ENCODE measurements at regions not wholly inside any gene's neighbourhood (a gene's known extent, or its start where the extent isn't known, plus 50 kb on each side); places are given as distances from the start of the nearest gene placed in this dataset.
A peak's percentile ranks its signal among the peaks of the same experiment; 100 is the strongest.

DNA sequence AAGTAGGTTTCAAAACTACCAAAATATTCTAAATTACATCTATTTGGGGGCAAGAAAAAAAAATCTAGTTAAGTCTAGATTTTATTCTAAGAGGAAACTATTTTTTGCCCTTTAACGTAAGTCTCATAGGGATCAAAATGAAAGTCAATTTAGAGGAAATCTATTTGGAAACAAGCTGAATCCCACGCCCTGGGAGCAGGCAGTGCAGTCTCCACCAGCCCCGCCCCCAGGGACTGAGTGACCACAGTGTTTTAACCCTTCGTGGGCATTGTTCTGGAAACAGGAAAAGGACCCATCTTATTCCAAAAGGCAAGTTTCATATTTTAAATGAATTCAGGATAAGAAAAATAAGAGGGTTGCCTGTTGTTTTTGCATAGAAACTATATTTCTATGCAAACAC, 209.7 kb downstream of the SPRY2 start:
- Mint-ChIP-seq H3K4me3 (no peak overlapping the region), H3K27ac (no peak overlapping the region), H3K9me3 (no peaks in the 10 kb centered on the region), H3K27me3 (ENCODE audit: insufficient read depth, low read depth, poor library complexity) (peaks cover 11% of the 10 kb centered on the region), H3K36me3 (ENCODE audit: low read depth) (no peaks in the 10 kb centered on the region), H3K4me1 (peaks cover 49% of the 10 kb centered on the region)
- Histone ChIP-seq H3K4me3 (no peak overlapping the region), H3K4me2 (peak overlapping the region; percentile 57), H2AFZ (peak overlapping the region; percentile 39), H3K27ac (ENCODE audit: low read depth) (no peak overlapping the region), H3K79me2 (replicated peaks; ENCODE audit: insufficient read depth) (no peaks in the 10 kb centered on the region), H3K27me3 (ENCODE audit: insufficient read depth) (no peaks in the 10 kb centered on the region), H4K20me1 (replicated peaks; ENCODE audit: insufficient read depth) (no peaks in the 10 kb centered on the region), H3K36me3 (ENCODE audit: insufficient read depth) (no peaks in the 10 kb centered on the region), H3K4me1 (ENCODE audit: insufficient read depth) (peaks cover 41% of the 10 kb centered on the region), H3K9me2 (ENCODE audit: insufficient read depth) (no peaks in the 10 kb centered on the region), H3F3A (replicated peaks; ENCODE audit: low read depth) (no peaks in the 10 kb centered on the region)
- TF ChIP-seq, protein P1, sequence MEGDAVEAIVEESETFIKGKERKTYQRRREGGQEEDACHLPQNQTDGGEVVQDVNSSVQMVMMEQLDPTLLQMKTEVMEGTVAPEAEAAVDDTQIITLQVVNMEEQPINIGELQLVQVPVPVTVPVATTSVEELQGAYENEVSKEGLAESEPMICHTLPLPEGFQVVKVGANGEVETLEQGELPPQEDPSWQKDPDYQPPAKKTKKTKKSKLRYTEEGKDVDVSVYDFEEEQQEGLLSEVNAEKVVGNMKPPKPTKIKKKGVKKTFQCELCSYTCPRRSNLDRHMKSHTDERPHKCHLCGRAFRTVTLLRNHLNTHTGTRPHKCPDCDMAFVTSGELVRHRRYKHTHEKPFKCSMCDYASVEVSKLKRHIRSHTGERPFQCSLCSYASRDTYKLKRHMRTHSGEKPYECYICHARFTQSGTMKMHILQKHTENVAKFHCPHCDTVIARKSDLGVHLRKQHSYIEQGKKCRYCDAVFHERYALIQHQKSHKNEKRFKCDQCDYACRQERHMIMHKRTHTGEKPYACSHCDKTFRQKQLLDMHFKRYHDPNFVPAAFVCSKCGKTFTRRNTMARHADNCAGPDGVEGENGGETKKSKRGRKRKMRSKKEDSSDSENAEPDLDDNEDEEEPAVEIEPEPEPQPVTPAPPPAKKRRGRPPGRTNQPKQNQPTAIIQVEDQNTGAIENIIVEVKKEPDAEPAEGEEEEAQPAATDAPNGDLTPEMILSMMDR (conservative IDR thresholded peaks at IDR 0.05; ENCODE audit: low read depth in 2 of 2): no peak
- no peak for TF ChIP-seq POLR2AphosphoS5 (IDR thresholded peaks at IDR 0.05; ENCODE audit: low read depth)
- no peak for TF ChIP-seq NANOG (IDR thresholded peaks at IDR 0.05; ENCODE audit: borderline replicate concordance)
- no peak for TF ChIP-seq EZH2 (IDR thresholded peaks at IDR 0.05; ENCODE audit: low read depth, unreplicated experiment)
- no peak for TF ChIP-seq ZNF114 (CRISPR knock-in tag; IDR thresholded peaks at IDR 0.05)
- no peak for TF ChIP-seq EZH2phosphoT487 (IDR thresholded peaks at IDR 0.05; ENCODE audit: unreplicated experiment)
- TF ChIP-seq STAT1 (IDR thresholded peaks at IDR 0.05; ENCODE audit: unreplicated experiment): no peak
- TF ChIP-seq, protein P2, sequence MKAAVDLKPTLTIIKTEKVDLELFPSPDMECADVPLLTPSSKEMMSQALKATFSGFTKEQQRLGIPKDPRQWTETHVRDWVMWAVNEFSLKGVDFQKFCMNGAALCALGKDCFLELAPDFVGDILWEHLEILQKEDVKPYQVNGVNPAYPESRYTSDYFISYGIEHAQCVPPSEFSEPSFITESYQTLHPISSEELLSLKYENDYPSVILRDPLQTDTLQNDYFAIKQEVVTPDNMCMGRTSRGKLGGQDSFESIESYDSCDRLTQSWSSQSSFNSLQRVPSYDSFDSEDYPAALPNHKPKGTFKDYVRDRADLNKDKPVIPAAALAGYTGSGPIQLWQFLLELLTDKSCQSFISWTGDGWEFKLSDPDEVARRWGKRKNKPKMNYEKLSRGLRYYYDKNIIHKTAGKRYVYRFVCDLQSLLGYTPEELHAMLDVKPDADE (IDR thresholded peaks at IDR 0.05): no peak
- TF ChIP-seq CREB1 (CRISPR knock-in tag; IDR thresholded peaks at IDR 0.05; ENCODE audit: low read depth): no peak
- no peak for TF ChIP-seq ZNF331 (CRISPR knock-in tag; IDR thresholded peaks at IDR 0.05; ENCODE audit: low read depth)
- TF ChIP-seq, protein P3, sequence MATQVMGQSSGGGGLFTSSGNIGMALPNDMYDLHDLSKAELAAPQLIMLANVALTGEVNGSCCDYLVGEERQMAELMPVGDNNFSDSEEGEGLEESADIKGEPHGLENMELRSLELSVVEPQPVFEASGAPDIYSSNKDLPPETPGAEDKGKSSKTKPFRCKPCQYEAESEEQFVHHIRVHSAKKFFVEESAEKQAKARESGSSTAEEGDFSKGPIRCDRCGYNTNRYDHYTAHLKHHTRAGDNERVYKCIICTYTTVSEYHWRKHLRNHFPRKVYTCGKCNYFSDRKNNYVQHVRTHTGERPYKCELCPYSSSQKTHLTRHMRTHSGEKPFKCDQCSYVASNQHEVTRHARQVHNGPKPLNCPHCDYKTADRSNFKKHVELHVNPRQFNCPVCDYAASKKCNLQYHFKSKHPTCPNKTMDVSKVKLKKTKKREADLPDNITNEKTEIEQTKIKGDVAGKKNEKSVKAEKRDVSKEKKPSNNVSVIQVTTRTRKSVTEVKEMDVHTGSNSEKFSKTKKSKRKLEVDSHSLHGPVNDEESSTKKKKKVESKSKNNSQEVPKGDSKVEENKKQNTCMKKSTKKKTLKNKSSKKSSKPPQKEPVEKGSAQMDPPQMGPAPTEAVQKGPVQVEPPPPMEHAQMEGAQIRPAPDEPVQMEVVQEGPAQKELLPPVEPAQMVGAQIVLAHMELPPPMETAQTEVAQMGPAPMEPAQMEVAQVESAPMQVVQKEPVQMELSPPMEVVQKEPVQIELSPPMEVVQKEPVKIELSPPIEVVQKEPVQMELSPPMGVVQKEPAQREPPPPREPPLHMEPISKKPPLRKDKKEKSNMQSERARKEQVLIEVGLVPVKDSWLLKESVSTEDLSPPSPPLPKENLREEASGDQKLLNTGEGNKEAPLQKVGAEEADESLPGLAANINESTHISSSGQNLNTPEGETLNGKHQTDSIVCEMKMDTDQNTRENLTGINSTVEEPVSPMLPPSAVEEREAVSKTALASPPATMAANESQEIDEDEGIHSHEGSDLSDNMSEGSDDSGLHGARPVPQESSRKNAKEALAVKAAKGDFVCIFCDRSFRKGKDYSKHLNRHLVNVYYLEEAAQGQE (IDR thresholded peaks at IDR 0.05; ENCODE audit: unreplicated experiment): no peak
- TF ChIP-seq, protein P4, sequence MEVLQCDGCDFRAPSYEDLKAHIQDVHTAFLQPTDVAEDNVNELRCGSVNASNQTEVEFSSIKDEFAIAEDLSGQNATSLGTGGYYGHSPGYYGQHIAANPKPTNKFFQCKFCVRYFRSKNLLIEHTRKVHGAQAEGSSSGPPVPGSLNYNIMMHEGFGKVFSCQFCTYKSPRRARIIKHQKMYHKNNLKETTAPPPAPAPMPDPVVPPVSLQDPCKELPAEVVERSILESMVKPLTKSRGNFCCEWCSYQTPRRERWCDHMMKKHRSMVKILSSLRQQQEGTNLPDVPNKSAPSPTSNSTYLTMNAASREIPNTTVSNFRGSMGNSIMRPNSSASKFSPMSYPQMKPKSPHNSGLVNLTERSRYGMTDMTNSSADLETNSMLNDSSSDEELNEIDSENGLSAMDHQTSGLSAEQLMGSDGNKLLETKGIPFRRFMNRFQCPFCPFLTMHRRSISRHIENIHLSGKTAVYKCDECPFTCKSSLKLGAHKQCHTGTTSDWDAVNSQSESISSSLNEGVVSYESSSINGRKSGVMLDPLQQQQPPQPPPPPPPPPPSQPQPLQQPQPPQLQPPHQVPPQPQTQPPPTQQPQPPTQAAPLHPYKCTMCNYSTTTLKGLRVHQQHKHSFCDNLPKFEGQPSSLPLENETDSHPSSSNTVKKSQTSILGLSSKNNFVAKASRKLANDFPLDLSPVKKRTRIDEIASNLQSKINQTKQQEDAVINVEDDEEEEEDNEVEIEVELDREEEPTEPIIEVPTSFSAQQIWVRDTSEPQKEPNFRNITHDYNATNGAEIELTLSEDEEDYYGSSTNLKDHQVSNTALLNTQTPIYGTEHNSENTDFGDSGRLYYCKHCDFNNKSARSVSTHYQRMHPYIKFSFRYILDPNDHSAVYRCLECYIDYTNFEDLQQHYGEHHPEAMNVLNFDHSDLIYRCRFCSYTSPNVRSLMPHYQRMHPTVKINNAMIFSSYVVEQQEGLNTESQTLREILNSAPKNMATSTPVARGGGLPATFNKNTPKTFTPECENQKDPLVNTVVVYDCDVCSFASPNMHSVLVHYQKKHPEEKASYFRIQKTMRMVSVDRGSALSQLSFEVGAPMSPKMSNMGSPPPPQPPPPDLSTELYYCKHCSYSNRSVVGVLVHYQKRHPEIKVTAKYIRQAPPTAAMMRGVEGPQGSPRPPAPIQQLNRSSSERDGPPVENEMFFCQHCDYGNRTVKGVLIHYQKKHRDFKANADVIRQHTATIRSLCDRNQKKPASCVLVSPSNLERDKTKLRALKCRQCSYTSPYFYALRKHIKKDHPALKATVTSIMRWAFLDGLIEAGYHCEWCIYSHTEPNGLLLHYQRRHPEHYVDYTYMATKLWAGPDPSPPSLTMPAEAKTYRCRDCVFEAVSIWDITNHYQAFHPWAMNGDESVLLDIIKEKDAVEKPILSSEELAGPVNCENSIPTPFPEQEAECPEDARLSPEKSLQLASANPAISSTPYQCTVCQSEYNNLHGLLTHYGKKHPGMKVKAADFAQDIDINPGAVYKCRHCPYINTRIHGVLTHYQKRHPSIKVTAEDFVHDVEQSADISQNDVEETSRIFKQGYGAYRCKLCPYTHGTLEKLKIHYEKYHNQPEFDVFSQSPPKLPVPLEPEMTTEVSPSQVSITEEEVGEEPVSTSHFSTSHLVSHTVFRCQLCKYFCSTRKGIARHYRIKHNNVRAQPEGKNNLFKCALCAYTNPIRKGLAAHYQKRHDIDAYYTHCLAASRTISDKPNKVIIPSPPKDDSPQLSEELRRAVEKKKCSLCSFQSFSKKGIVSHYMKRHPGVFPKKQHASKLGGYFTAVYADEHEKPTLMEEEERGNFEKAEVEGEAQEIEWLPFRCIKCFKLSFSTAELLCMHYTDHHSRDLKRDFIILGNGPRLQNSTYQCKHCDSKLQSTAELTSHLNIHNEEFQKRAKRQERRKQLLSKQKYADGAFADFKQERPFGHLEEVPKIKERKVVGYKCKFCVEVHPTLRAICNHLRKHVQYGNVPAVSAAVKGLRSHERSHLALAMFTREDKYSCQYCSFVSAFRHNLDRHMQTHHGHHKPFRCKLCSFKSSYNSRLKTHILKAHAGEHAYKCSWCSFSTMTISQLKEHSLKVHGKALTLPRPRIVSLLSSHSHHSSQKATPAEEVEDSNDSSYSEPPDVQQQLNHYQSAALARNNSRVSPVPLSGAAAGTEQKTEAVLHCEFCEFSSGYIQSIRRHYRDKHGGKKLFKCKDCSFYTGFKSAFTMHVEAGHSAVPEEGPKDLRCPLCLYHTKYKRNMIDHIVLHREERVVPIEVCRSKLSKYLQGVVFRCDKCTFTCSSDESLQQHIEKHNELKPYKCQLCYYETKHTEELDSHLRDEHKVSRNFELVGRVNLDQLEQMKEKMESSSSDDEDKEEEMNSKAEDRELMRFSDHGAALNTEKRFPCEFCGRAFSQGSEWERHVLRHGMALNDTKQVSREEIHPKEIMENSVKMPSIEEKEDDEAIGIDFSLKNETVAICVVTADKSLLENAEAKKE (CRISPR knock-in tag; IDR thresholded peaks at IDR 0.05): no peak
- no peak for TF ChIP-seq JUNB (IDR thresholded peaks at IDR 0.05; ENCODE audit: unreplicated experiment)
- ATAC-seq (peak; percentile 67), DNase-seq (ENCODE audit: low spot score) (peak; percentile 60)

Data from GM23338 (cell line).